ENCODE measurements at regions not wholly inside any gene's neighbourhood (a gene's known extent, or its start where the extent isn't known, plus 50 kb on each side); places are given as distances from the start of the nearest gene placed in this dataset.

- TF ChIP-seq REST (IDR thresholded peaks at IDR 0.05; ENCODE audit: low read depth, low read length) (no peak), MXI1 (IDR thresholded peaks at IDR 0.05; ENCODE audit: low read depth, low read length) (no peak), SKIL (IDR thresholded peaks at IDR 0.05; ENCODE audit: low read depth, poor library complexity, severe bottlenecking) (peak; percentile 54), RBBP5 (conservative IDR thresholded peaks at IDR 0.05) (no peak), POLR2A (IDR thresholded peaks at IDR 0.05; ENCODE audit: low read depth, low read length) (no peak), NFIC (IDR thresholded peaks at IDR 0.05; ENCODE audit: low read depth, low read length) (peak; percentile 54; the same call in 1 of the 2 replicates), STAT1 (conservative IDR thresholded peaks at IDR 0.05) (no peak), ZBED1 (IDR thresholded peaks at IDR 0.05; ENCODE audit: borderline replicate concordance) (no peak), SIN3A (IDR thresholded peaks at IDR 0.05; ENCODE audit: low read depth, low read length) (no peak), SP1 (IDR thresholded peaks at IDR 0.05; ENCODE audit: low read depth, low read length) (no peak), EED (IDR thresholded peaks at IDR 0.05; ENCODE audit: low read depth) (no peak), KLF5 (IDR thresholded peaks at IDR 0.05; ENCODE audit: partially characterized antibody) (no peak), NBN (IDR thresholded peaks at IDR 0.05) (0 out of 2 replicates have a peak, but pooled peaks have one; percentile 26), KAT2A (conservative IDR thresholded peaks at IDR 0.05; ENCODE audit: control insufficient read depth, low read depth, low read length) (no peak), SREBF2 (IDR thresholded peaks at IDR 0.05; ENCODE audit: low read length) (no peak), YBX1 (IDR thresholded peaks at IDR 0.05) (no peak), MYC (IDR thresholded peaks at IDR 0.05; ENCODE audit: insufficient read depth, insufficient read length, insufficient replicate concordance, low read length, severe bottlenecking) (no peak), BCL11A (IDR thresholded peaks at IDR 0.05; ENCODE audit: low read depth, low read length) (no peak), TAF1 (IDR thresholded peaks at IDR 0.05; ENCODE audit: borderline replicate concordance, low read depth, low read length) (no peak), NR2F1 (conservative IDR thresholded peaks at IDR 0.05) (no peak)
- TF ChIP-seq, protein P1, sequence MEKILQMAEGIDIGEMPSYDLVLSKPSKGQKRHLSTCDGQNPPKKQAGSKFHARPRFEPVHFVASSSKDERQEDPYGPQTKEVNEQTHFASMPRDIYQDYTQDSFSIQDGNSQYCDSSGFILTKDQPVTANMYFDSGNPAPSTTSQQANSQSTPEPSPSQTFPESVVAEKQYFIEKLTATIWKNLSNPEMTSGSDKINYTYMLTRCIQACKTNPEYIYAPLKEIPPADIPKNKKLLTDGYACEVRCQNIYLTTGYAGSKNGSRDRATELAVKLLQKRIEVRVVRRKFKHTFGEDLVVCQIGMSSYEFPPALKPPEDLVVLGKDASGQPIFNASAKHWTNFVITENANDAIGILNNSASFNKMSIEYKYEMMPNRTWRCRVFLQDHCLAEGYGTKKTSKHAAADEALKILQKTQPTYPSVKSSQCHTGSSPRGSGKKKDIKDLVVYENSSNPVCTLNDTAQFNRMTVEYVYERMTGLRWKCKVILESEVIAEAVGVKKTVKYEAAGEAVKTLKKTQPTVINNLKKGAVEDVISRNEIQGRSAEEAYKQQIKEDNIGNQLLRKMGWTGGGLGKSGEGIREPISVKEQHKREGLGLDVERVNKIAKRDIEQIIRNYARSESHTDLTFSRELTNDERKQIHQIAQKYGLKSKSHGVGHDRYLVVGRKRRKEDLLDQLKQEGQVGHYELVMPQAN (conservative IDR thresholded peaks at IDR 0.05): no peak
- TF ChIP-seq, protein P2, sequence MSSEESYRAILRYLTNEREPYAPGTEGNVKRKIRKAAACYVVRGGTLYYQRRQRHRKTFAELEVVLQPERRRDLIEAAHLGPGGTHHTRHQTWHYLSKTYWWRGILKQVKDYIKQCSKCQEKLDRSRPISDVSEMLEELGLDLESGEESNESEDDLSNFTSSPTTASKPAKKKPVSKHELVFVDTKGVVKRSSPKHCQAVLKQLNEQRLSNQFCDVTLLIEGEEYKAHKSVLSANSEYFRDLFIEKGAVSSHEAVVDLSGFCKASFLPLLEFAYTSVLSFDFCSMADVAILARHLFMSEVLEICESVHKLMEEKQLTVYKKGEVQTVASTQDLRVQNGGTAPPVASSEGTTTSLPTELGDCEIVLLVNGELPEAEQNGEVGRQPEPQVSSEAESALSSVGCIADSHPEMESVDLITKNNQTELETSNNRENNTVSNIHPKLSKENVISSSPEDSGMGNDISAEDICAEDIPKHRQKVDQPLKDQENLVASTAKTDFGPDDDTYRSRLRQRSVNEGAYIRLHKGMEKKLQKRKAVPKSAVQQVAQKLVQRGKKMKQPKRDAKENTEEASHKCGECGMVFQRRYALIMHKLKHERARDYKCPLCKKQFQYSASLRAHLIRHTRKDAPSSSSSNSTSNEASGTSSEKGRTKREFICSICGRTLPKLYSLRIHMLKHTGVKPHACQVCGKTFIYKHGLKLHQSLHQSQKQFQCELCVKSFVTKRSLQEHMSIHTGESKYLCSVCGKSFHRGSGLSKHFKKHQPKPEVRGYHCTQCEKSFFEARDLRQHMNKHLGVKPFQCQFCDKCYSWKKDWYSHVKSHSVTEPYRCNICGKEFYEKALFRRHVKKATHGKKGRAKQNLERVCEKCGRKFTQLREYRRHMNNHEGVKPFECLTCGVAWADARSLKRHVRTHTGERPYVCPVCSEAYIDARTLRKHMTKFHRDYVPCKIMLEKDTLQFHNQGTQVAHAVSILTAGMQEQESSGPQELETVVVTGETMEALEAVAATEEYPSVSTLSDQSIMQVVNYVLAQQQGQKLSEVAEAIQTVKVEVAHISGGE (CRISPR knock-in tag; IDR thresholded peaks at IDR 0.05): no peak
Observed at GRCh38 chr12:92487138-92487485, 215.7 kb upstream of the PLEKHG7 start (continued).

Measured in GM12878 (cell line).